GM18498 (cell line): ENCODE measurements at regions not wholly inside any gene's neighbourhood (a gene's known extent, or its start where the extent isn't known, plus 50 kb on each side); places are given as distances from the start of the nearest gene placed in this dataset.

Experiments used
- ATAC-seq: cut with Tn5 transposase; IDR thresholded peaks from one replicate; pipeline ENCODE4 v1.9.1; 2021; ENCODE audit warnings: mild to moderate bottlenecking, moderate library complexity; ENCODE audit not compliant: unreplicated experiment

- no peak for ATAC-seq
Observed at GRCh38 chr5:125196481-125197111, 450.2 kb upstream of the ZNF608 start.

GRCh38 chr5:125197321-125197720 is 450.9 kb upstream of the ZNF608 start:
- ATAC-seq, result no peak

DNA sequence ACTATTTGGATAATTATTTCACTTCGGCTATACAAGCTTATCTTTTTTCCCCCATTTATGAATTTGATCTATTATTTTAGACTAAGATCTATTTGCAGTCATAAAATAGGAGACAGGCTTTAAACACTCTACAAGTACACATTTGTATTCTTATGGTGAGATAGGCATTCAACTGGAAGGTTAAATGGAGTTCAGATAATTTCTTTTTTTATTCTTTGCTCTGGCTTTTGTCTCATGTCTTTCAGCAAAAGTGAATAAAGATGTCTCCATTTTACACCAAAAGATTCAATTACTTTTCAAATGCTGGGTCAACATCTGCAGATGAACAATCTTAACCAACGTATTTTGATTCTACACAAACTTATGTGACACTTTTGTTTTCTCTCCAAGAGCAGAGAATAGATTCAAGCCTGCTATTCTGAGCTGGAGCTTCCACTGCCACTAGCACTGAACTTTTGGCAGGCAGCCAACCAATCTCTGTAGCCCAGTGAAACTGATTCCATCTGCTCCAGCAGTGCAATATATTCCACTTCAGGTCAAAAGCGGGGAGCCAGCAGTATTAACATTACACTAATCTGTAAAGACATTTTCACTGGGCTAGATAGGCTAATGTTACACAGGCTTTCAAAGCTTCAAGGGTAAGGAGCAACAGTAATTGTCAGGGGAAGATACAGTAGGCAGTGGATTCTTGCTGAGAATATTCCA is 452.0 kb upstream of the ZNF608 start:
- no peak for ATAC-seq

DNA sequence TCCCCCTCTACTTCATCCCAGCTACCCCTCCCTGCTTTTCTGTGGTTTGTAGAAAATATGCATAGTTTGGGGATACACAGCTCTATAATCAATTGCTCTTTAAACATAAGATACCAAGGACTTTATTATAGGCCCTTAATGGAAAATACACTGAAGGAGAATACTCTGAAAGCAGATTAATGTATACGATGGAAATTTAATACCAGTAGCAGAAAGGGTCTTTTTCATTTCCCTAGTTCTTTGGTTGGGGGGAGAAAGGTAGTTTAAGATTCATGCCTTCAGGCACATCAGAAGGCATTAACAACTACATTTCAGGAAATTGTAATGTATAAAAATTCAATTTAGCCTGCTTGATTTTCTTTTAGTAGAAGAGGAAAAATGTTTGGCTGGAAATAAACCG is 452.9 kb upstream of the ZNF608 start:
- no peak for ATAC-seq

- peak; percentile 61 for ATAC-seq
Observed at GRCh38 chr5:125199968-125200865, 453.8 kb upstream of the ZNF608 start.

DNA sequence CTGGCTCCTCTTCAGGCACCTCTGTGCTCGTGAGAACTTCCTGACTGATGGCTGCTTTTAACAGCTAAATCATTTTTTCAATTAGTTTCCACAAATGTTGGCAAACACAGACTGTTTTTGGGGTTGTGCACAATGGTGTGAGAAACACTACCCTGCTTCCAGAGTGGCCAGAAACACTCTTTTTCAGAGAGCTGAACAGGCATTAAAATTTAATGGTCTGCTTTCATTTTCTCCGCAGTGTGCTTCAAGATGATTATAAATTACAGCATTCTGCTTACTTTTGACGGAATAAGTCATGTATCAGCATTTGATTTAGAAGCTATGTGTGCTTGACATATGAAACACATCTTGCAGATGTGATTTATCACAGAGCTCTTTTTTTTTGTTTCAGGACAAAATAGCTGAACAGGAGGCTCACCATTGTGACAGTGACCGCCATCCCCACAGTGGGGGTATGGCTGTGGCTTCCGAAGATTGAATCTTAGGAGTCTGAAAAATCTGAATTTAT is 454.5 kb upstream of the ZNF608 start:
- ATAC-seq, result no peak

DNA sequence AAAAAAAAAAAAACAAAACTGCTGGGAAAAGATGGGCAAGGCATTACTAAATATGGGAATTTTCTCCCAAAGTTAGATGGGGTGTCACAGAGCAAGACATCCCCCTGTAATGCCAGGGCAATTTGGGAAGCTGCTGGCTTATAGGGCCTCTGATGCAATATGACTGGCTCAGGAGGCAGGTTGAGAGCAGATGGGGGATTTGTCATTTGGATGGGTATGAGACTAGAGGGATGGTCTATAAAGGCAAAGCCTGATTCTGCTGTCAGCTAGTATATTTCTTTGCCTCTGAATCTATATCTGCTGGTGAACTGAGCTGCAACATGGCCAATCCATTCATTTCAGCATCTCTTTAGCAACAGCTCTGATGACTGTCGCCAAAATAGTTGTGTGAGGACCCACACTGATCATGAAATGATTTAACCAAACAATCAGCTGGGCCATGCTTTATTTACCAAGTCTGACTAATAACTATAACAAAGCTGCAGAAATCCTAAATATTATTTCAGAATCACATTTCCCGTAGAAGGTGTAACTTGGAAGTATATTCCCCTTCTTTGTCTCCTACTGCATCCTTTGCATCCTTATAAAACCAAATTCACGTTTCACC is 455.1 kb upstream of the ZNF608 start:
- no peak for ATAC-seq

DNA sequence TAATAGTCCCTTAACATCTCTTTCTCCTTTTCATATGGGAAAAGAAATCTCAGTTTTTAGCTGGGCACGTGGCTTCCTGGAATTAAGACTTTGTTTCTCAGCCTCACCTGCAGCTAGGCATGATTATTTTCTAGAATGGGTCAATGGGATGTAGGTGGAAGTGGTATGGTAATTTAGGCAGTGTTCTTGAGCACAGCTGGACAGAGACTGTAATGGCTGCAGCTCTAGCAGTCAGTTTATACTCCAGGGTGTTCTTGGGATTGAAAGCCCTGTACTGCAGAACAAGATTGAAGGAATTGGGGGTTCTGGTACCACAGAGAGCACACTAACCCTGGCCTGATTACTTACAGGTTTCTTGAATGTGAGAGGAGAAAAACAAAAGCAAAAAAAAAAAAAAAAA is 455.9 kb upstream of the ZNF608 start:
- no peak for ATAC-seq

DNA sequence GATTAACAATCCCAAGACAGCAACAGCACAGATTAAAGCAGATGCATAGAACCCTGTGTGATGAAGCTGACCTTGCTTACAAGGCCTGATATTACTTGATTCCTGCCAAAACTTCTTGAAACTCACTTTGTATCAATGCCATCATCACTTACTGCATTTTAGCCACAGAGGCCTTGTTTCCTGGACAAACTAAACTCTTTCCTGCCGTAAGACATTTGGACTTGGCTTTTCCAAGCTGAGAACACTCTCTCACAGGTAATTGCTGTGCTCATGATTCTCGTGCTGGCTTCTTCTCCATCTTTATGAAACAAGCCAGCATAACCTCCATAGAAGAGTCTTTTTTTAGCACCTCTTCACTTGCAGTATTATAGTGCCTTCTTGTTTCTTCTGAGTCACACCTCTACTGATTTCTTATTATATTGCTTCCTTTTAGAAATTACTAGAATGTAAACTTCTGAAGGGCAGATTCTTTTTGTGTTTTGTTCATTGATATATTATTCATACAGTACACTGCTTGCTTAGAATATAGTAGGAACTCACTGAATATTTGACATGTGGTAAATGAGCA is 456.5 kb upstream of the ZNF608 start:
- no peak for ATAC-seq

GRCh38 chr5:125203912-125204311 is 457.5 kb upstream of the ZNF608 start:
- ATAC-seq, result no peak

- ATAC-seq, result no peak
Observed at GRCh38 chr5:125205601-125206225, 459.3 kb upstream of the ZNF608 start.

DNA sequence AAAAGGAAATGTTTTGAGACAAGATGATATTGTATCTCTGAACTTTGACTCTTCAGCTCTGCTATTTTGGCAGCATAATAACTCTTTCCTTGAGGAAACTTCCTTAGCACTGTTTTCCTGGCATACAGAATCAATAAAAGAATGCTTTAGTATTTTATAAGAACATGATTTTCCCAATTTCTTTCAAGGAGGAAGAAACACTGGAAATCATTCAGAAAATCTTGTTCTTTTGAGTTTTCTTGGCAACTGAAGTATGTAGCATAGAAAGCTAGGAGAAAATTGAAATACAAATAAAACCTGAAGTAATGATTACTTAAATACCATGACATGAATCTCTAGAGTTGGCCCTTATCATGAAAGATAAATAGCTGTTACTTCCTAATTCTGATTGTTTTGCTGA is 461.4 kb upstream of the ZNF608 start:
- ATAC-seq, result no peak

DNA sequence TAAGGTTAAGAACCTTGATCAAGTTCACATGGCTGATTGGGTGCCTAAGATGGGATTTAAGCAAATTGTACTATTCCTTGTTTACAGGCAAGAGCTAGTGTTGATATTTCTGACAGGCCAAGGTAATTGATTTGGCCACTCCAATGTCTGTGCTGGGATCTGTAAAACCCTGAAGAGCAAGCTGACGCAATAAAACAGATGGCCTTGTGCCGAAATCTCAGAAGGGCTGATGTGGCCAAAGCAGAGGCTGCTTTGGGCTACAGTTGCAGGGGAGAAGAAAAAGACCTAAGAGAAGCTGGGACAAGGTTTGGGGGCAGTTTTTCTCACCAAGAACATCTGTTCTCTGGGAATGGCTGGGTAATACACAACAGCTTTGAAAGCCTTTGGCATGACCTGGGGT is 463.2 kb upstream of the ZNF608 start:
- no peak for ATAC-seq

DNA sequence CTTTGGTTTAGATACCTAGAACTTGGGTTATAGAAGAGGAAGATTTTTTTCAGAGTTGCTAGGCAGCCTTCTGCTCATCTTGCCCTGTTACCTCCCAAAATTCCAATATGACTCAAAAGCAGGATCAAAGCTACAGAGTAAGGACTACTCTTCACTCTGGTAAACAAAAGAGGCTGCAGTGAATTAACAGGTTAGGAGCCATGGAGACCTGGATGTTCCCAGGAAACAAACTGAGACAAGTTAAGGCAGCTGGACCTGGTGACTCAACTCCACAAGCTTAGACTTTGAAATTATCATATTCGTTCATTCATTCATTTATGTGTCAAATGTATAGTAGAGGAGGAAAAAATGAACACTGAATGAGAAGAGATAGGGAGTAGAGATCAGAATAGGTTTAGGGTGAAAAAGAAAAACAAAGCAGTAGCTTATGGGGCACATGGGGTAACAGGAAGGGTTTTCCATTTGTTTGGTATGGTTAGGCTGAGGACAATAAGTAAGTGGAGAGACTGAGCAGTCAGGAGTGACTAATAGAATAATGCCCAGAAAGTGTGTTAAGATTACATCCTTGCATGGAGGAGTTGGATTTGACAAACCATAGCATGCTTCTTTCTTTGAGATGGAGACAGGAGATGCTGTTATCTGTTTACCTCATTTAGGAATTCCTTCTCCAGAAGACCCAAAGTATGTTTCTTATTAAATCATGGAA is 464.0 kb upstream of the ZNF608 start:
- no peak for ATAC-seq

DNA sequence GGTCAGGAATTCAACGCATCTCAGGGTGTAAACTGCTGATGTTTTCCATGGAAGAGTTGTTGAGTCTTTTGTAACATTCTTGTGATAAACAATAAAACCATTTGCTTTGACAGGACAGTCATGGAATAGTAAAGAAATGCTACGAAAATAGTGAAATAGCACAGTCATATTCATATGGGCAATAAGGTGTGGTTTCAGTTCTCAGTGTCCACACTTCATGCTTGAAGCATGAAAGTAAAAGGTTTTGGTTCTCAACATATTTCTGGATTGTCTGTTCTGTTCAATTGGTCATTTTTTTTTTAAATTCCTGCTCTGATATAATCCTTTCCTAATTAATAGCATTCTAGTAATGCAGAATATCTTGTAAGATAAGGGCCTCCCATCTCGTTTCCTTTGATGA is 467.6 kb upstream of the ZNF608 start:
- ATAC-seq, result peak; percentile 97

DNA sequence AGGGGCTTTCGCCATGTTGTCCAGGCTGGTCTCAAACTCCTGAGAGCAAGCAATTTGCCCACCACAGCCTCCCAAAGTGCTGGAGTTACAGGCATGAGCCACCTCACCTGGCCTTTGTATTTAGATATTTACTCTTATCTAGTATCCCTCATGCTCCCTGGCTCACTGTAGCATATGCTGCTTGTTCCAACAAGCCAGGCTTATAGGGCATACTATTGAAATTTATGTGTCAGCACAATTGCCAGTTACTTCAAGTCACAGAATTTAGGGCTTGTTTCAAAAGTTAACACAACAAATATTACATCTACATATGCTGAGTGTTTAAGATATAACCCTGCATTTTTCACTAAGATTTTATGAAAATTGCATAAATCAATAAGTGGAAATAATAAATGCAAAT is 469.2 kb upstream of the ZNF608 start:
- no peak for ATAC-seq

DNA sequence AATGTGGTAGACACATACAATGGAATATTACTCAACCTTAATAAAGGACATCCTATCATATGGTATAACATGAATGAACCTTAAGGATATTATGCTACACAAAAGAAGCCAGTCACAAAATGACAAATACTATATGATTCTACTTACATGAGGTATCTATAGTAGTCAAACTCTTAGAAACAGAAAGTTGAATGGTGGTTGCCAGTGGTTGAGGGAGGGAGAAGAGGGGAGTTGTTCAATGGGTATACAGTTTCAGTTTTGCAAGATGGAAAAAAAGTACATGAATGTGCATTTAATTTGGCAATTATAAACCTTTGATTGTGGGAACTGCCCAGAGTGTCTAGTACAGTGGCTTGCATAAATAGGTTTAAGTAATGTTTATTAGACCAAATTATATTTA is 473.3 kb upstream of the ZNF608 start:
- no peak for ATAC-seq

DNA sequence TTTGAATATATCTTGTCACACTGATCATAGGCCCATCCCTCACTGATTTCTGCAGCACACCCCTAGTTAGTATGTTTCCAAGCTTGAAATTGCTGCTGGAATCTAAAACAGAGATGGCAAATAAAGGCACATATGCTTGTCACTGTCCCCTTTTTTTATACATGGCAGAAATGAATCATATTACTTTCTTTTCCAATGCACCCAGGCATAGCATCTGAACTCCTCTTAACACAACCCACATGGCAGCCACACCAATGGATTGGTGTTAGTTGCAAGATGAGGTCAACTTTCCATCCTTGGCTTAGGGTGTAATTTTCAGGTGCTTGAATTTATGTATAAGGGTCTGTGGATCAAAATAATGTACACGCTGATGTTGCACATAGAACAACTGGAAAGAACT is 473.8 kb upstream of the ZNF608 start:
- ATAC-seq, result no peak

DNA sequence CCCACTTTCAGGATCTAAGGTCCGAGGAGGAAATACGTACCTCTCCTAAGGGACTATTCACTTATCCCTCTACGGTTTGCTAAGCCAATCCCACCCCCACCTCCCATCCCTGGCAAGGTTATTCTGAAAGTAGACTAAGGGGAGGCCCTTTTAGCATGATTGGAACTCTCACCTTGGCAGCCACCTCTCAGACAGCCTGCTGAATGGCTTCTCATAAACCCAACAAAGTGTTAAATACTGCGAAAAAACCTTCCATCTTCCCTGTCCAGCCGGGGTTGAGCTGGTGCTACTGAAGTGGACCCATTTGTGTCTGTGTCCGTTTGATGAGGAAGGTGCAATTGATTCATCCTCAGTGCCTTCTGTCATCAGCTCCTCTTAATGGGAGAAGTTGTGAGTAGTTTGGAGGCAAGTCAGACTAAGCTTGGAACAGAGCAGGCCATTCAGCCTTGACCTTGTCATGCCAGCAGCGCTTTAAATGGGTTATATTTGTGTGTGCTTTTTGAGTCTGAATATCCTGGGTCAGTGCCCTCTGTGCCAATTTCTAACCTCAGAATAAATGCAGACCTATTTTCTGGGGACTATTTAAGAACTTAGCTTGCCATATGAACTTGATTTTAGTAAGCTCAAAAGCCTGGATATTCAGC is 476.3 kb upstream of the ZNF608 start:
- ATAC-seq, result no peak
